NCI-H1092 treated with DMSO at 0.1 percent for 48 hours (cell line): ENCODE measurements at regions not wholly inside any gene's neighbourhood (a gene's known extent, or its start where the extent isn't known, plus 50 kb on each side); places are given as distances from the start of the nearest gene placed in this dataset.

Experiments used
- DNase-seq: peaks from one replicate; lab custom pipeline; 2025; lab: John Stamatoyannopoulos, UW

GRCh38 chr1:29967261-29967660 is 730.9 kb downstream of the PTPRU start:
- no peak for DNase-seq

GRCh38 chr1:29966526-29967045 is 730.3 kb downstream of the PTPRU start:
- DNase-seq = no peak

GRCh38 chr1:29964718-29965533 is 728.6 kb downstream of the PTPRU start:
- no peak for DNase-seq

GRCh38 chr1:29963946-29964345 is 727.6 kb downstream of the PTPRU start:
- DNase-seq = no peak

- DNase-seq = no peak
Observed at GRCh38 chr1:29962831-29963247, 726.5 kb downstream of the PTPRU start.

GRCh38 chr1:29962336-29962735 is 726.0 kb downstream of the PTPRU start:
- no peak for DNase-seq

GRCh38 chr1:29961293-29962059 is 725.2 kb downstream of the PTPRU start:
- DNase-seq = no peak

GRCh38 chr1:29960876-29961275 is 724.6 kb downstream of the PTPRU start:
- no peak for DNase-seq

DNA sequence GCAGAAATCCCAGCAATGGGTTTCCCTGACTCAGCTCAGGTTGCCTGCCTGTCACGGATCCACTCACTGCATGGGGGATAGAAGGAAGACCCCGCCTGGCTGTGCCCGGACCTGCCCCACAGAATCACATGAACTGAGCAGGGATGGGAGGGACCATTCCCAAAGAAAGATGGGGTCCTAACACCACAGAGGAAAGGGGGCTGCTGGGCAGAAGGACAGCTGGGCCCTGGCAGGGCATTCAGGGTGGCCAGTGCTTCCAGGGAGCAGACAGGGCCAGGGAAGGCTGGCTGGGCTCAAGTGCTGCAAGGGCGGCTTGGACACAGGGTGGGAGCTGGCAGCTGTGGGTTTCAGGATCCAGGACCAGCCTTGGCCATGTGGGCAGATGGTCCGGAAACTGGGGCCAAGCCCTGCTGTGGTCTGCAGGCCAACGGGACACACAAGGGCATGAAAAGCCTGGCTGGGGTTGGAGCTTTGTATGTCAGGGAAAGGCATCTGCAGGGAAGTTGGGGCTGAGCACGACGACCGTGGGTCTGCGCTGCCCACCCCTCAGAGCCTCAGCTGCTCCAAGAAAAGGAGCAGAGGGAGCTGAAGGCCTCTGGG is 723.9 kb downstream of the PTPRU start:
- no peak for DNase-seq

- no peak for DNase-seq
Observed at GRCh38 chr1:29959356-29959755, 723.0 kb downstream of the PTPRU start.

DNA sequence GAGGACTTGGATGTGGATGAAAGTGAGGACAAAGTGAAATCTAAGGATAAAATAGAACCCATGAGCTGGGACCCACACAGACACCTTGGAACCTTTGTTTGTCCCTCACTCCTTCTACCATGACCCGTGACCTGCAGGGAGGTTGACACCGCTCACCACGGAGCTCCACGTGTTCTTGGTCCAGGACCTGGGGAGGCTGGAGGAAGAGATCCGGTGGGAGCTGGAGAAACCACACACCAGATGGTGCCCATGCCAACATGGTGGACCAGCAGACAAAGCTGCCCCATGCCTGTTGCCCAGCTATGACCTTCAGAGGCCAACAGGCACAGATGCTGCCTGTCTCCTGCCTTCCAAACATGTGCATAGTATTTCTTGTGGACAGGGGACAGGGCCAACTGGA is 721.9 kb downstream of the PTPRU start:
- DNase-seq = no peak

- DNase-seq = no peak
Observed at GRCh38 chr1:29956349-29957030, 720.2 kb downstream of the PTPRU start.

GRCh38 chr1:29954591-29954990 is 718.3 kb downstream of the PTPRU start:
- no peak for DNase-seq

- DNase-seq = no peak
Observed at GRCh38 chr1:29953961-29954360, 717.6 kb downstream of the PTPRU start.

DNA sequence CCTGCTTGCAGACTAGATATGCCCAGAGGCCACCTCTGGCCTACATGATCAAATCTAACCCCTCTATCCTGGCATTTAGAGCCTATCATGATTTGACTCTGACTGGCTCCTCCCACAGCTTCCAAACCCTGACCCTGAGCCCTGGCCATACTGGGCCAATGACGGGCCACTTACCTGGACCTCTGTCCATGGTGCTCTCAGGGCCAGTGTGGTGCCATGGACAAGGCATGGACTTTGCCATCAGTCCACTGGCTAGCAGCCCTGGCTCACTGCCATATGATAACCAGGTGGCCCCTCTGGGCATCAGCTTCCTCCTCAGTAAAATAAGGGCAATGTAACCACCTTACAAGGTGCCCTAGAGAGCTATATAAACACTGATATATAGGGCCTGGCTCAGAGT is 713.4 kb downstream of the PTPRU start:
- no peak for DNase-seq

- DNase-seq = no peak
Observed at GRCh38 chr1:29948581-29948980, 712.3 kb downstream of the PTPRU start.

DNA sequence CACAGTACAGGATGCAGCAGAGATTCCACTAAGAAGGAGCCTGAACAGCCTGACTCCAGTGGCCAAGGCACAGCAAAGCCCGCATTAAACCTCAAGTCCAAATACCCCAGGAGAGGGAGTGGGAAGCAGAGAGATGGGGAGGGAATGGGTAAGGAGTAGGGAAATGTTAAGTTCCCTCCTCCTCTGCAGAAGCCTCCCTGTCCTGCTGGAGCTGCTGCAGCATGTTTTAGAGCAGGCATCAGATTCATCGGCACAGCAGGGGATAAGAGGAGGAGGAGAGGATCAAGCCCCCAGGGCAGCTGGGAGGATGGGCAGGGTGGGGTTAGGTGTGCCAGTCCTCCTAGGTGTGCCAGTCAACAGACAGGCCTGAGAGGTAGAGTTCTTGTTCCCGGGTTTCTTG is 709.7 kb downstream of the PTPRU start:
- no peak for DNase-seq

- DNase-seq = no peak
Observed at GRCh38 chr1:29945426-29945825, 709.1 kb downstream of the PTPRU start.

GRCh38 chr1:29944253-29944905 is 708.1 kb downstream of the PTPRU start:
- no peak for DNase-seq

GRCh38 chr1:29943034-29943433 is 706.7 kb downstream of the PTPRU start:
- no peak for DNase-seq

DNA sequence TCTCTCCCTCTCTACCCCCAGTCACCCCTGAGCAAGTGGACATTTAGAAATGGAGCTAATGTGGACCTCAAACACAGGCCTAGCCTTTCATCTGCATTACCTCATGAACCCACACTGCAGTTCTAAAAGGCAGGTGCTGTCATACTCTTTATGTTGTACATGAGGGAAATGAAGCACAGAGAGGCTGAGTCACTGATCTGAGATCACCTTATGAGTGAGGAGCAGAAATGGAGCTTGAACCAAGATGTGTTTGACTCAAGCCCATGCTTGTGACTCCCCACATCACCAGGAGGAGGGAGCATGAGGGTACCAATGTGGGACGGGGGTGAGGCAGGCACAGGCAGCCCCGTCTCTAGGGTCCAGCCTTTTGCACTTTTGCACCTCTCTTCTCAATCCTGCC is 702.8 kb downstream of the PTPRU start:
- no peak for DNase-seq

GRCh38 chr1:29937356-29937755 is 701.0 kb downstream of the PTPRU start:
- DNase-seq = no peak
